ENCODE measurements at regions not wholly inside any gene's neighbourhood (a gene's known extent, or its start where the extent isn't known, plus 50 kb on each side); places are given as distances from the start of the nearest gene placed in this dataset.

- TF ChIP-seq EZH2 (IDR thresholded peaks at IDR 0.05) (no peak), FOXP2 (optimal IDR thresholded peaks at IDR 0.05; ENCODE audit: control extremely low read depth, extremely low read length, insufficient read depth) (no peak), POLR2AphosphoS5 (IDR thresholded peaks at IDR 0.05; ENCODE audit: borderline replicate concordance, low read depth, low read length) (no peak)
Observed at GRCh38 chr11:130550150-130550549, 101.7 kb downstream of the ADAMTS15 start.
